ENCODE measurements at regions not wholly inside any gene's neighbourhood (a gene's known extent, or its start where the extent isn't known, plus 50 kb on each side); places are given as distances from the start of the nearest gene placed in this dataset.
"Not testable (repeated sequence)": the region's sequence is repeated elsewhere in the genome, so short reads cannot be mapped to it uniquely, and the experiment has no call there.

DNA sequence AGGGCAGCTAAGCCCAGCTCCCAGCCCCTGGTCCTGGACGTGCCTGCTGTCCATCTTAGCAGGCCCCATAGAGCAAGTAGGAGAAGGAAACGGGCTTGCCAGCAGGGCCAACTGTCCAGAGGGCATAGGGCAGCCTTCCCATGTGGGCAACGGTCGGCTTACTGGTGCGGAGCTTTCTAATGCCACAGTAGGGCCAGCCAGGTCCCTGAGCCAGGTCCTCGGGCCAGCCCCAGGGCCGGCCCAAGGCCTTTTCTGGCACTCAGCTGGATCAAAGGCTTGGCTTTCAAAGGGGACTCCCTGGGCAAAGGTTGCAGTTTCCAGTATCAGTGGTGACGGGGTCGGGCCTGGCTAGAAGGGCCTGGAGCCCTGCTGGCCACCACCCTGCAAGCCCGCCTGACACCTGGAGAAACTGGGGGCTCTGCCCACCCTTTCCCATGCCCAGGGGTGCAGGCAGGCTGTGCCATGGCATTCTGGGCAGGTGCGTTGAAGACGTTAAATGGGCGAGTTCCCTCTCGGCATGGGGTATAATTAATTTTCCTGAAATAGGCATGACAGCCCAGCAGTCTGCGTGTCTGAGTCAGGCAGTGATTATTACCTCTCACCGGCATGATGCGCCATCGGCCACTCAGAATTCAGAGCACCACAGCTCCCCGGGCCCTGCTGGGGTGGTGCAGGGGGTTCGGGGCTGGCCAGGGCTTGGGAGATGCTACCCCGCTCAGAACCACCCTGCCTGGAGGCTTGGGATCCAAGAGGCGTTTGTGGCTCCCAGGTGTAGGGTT, 4387.3 kb upstream of the TPTE start:
- not testable (repeated sequence) for DNase-seq (ENCODE audit: low spot score)

DNA sequence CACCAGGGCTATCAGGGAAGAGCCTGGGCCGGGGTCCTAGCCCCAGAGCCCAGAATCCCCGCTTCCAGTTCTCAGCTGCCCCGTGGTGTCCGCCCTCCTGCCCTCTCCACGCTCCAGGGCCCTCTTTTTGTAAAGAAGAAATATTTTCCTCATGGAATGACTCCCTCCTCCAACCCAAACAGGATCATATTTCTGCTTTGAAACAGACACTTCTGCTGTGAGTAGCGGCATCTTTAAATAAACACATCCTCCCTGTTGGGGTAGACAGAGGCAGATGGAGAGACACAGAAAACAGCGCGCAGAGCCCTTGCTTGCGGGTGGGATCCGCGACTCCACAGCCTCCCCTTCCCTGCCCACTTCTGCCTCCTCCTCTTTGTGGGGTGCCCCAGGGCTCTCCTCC, 4384.7 kb upstream of the TPTE start:
- not testable (repeated sequence) for DNase-seq (ENCODE audit: low spot score)

DNA sequence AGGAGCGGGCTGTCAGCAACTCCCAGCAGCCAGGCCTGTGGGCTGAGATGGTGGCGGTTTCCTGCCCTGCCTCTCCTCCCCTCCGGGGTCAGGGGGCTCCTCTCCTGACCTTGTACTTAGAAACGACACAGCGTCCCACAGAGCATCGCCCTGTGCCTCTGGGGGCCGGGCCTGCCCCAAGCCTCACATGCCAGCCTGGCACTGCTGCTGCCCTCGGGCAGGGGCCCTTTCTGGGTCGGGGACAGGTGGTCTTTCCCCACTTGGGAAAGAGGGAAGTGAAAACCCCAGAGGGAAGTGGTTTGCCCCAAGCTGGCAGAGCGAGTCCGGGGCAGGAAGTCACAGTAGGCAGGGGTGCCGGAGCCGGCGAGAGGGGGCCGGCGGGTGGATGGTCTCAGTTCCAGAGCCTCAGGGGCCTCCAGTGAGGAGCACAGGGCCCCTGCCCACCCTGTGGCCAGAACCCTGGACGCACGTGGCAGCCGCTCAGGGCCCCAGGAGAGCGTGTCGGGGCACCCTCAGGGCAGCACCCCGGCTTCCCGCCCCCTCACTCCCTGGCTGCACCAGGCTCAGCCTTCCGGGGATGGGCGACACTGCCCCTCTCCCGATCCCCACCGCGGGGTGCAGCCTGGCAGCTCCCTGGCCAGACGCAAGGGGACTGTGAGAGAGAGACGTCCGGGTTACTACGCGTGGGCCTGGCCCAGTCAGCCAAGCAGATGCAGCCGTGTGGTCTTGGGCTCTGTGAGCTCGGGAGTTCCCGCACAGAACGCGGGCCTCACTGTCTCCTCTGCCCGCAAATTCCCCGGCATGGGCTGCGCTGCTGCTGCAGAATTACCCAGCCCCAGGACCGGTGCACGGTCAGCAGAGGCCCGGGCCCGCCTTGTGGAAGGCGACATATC, 4382.9 kb upstream of the TPTE start:
- DNase-seq (ENCODE audit: low spot score) = not testable (repeated sequence)

DNA sequence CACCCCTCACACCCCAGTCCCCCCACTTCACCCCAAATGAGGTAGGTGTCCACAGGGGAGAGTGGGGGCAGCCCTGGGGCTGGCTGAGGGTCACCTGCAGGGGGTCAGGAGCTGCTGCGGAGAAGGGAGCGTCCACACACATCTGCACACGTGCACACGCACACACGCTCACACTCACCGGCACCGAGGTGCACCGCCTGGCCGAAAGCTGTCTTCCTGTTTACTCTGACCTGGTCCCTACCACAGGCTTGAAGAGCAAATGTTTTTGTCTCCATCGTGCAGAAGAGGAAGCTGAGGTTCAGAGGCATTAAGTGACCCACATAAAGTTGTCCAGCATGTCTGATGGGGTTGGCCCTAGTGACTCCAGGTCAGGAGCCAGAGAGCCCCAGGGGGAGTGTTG, 4382.1 kb upstream of the TPTE start:
- DNase-seq (ENCODE audit: low spot score) = not testable (repeated sequence)

GRCh38 chr21:6139862-6140261, 4381.5 kb upstream of the TPTE start:
- DNase-seq (ENCODE audit: low spot score) = not testable (repeated sequence)

DNA sequence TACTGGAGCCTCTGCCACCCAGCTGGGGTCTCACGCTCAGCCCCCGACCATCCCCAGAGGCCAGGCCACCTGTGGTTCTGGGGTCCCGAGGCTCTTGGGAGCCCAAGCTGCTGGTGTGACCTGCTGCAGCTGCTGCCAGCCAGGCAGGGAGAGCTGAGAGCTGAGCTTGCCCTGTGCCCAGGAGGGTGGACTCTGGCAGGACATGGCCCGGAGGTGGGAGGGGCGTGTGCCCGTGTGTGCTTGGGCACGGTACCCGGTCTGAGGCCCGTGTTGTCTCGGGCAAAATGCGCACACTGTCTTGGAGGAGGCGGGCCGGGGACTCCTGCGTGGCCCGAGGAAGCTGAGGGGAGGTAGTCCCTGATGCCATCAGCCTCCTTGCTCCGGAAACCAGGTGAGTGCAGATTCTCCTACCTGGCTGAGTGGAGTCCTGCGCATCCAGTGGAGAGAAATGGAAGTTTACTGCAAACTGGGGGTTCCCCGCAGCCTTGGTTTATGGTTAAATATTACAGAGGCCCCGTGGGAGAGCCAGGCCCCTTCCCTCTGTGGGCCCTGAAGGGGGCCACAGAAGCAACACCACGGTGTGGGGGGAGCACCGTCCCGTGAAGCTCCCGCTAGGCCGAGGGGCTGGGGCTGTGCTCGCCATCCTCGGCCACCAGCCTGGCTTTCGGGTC, 4380.8 kb upstream of the TPTE start:
- DNase-seq (ENCODE audit: low spot score) = not testable (repeated sequence)

- DNase-seq (ENCODE audit: low spot score) = not testable (repeated sequence)
These were observed 4380.3 kb upstream of the TPTE start for GRCh38 chr21:6141138-6141474.

DNA sequence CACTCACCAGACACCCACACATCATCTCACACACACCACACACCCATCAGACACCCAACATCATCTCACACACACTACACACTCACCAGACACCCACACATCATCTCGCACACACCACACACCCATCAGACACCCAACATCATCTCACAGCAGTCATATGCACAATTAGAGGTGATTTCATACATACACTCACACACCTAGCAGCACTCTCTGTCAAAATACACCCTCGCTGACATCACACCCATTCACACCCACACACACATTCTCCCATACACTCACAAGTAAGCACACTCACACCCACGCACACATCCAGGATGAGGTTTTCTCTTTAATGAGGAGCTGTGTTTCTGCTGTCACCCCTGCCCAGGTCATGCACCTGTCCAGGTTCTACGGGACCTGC, 4368.2 kb upstream of the TPTE start:
- not testable (repeated sequence) for DNase-seq (ENCODE audit: low spot score)

GRCh38 chr21:6154524-6155320, 4366.7 kb upstream of the TPTE start:
- not testable (repeated sequence) for DNase-seq (ENCODE audit: low spot score)

- DNase-seq (ENCODE audit: low spot score) = not testable (repeated sequence)
These were observed 4364.5 kb upstream of the TPTE start for GRCh38 chr21:6156712-6157389.

GRCh38 chr21:6157515-6157914, 4363.9 kb upstream of the TPTE start:
- not testable (repeated sequence) for DNase-seq (ENCODE audit: low spot score)

DNA sequence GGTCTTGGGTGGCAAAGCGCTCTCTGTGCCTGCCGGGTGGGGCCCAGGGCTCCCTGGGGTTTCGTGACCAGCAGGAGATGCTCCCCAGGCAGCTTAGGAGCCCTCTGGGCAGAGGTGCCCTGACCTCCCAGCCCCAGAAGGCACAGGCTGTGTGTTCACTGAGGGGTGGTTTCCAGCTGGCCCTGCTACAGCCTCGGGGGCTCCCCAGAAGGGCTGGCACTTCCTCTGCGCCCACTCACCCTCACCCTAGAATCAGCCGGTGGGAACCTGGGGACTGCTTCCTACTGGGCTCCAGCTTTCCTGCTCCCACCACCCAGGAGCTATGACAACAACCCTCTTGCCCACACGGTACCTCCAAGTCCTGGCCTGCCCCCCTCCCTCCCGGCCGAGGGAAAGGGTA, 4363.2 kb upstream of the TPTE start:
- not testable (repeated sequence) for DNase-seq (ENCODE audit: low spot score)
